COR-L47 (cell line): ENCODE measurements at regions not wholly inside any gene's neighbourhood (a gene's known extent, or its start where the extent isn't known, plus 50 kb on each side); places are given as distances from the start of the nearest gene placed in this dataset.

Experiments
- DNase-seq: peaks from one replicate; lab custom pipeline; 2025; lab: John Stamatoyannopoulos, UW

- no peak for DNase-seq
Measured at GRCh38 chr17:27391427-27391826, 64.8 kb upstream of the KSR1 start.

GRCh38 chr17:27396045-27396444 lies 60.2 kb upstream of the KSR1 start:
- DNase-seq, result no peak

GRCh38 chr17:27396941-27397340 lies 59.3 kb upstream of the KSR1 start:
- no peak for DNase-seq

- DNase-seq, result no peak
Measured at GRCh38 chr17:27398691-27399090, 57.6 kb upstream of the KSR1 start.

GRCh38 chr17:27400991-27401390 lies 55.3 kb upstream of the KSR1 start:
- DNase-seq, result no peak

- DNase-seq, result no peak
Measured at GRCh38 chr17:27402943-27403342, 53.3 kb upstream of the KSR1 start.

GRCh38 chr17:27403480-27404005 lies 52.7 kb upstream of the KSR1 start:
- no peak for DNase-seq

- no peak for DNase-seq
Measured at GRCh38 chr17:27404676-27405075, 51.6 kb upstream of the KSR1 start.
